Kidney (tissue), 13 donors: ENCODE measurements at regions not wholly inside any gene's neighbourhood (a gene's known extent, or its start where the extent isn't known, plus 50 kb on each side); places are given as distances from the start of the nearest gene placed in this dataset.

ENCODE experiments used
- DNase-seq, 5 donors: peaks; one replicate each; pipeline ENCODE4 v3.0.0-alpha.2; 2013 to 2020
- FAIRE-seq: peaks from 2 replicates; lab custom pipeline; 2012; peaks lifted over from hg19 to GRCh38; lab: Jason Lieb, UNC
- H3K27ac ChIP-seq, 2 donors: one replicate each; pipeline ENCODE4 v1.7.0; 2013; ENCODE audit warnings: low read depth in 2 of 2, low read length in 2 of 2, inconsistent platforms in 1 of 2
- H3K27me3 ChIP-seq: one replicate; pipeline ENCODE4 v1.7.1; 2013; ENCODE audit warnings: low read length, inconsistent platforms; ENCODE audit not compliant: control insufficient read depth, insufficient read depth
- H3K36me3 ChIP-seq, 3 donors: one replicate each; pipeline versions ENCODE4 v1.7.0 to v1.7.1; 2013; ENCODE audit warnings: low read length in 3 of 3, control low read depth in 1 of 3, inconsistent platforms in 1 of 3; ENCODE audit not compliant: insufficient read depth in 3 of 3, control insufficient read depth in 2 of 3
- H3K4me1 ChIP-seq, 3 donors: one replicate each; pipeline versions ENCODE4 v1.7.0 to v1.7.1; 2013; ENCODE audit warnings: low read length in 3 of 3, inconsistent platforms in 1 of 3, low read depth in 1 of 3; ENCODE audit not compliant: control insufficient read depth in 2 of 3, insufficient read depth in 2 of 3
- H3K4me3 ChIP-seq, 3 donors: one replicate each; pipeline versions ENCODE4 v1.7.0 to v1.8.1; 2013; ENCODE audit warnings: low read length in 3 of 3, control low read depth in 1 of 3, inconsistent platforms in 1 of 3
- H3K9ac ChIP-seq, 3 donors: one replicate each; pipeline versions ENCODE4 v1.7.0 to v1.7.1; 2013; ENCODE audit warnings: low read length in 3 of 3, control low read depth in 1 of 3, inconsistent platforms in 1 of 3
- H3K9me3 ChIP-seq, 3 donors: one replicate each; pipeline versions ENCODE4 v1.7.0 to v1.7.1; 2013; ENCODE audit warnings: low read length in 3 of 3, control low read depth in 1 of 3, inconsistent platforms in 1 of 3; ENCODE audit not compliant: control insufficient read depth in 2 of 3, insufficient read depth in 1 of 3
- intact Hi-C: fragments of 100-400 bp; cut with DNase I; formaldehyde crosslinking; loops from one replicate; pipeline ENCODE4 v1.11.1; 2022
- TF ChIP-seq, protein P1 (sequence below): IDR thresholded peaks from 3 replicates; pipeline ENCODE4 v1.5.1; 2012; ENCODE audit warnings: mild to moderate bottlenecking, moderate library complexity, borderline replicate concordance; ENCODE audit not compliant: insufficient read depth; ENCODE audit errors: extremely low read depth
- donor health status: control.
- donor health status: control.
- donor health status: control.
- donor health status: control.
- donor health status: control.
- donor health status: DM: yes; HTN: yes; CAD: no.
- donor health status: Normal renal cell carcinoma (clear cell type).

DNA sequence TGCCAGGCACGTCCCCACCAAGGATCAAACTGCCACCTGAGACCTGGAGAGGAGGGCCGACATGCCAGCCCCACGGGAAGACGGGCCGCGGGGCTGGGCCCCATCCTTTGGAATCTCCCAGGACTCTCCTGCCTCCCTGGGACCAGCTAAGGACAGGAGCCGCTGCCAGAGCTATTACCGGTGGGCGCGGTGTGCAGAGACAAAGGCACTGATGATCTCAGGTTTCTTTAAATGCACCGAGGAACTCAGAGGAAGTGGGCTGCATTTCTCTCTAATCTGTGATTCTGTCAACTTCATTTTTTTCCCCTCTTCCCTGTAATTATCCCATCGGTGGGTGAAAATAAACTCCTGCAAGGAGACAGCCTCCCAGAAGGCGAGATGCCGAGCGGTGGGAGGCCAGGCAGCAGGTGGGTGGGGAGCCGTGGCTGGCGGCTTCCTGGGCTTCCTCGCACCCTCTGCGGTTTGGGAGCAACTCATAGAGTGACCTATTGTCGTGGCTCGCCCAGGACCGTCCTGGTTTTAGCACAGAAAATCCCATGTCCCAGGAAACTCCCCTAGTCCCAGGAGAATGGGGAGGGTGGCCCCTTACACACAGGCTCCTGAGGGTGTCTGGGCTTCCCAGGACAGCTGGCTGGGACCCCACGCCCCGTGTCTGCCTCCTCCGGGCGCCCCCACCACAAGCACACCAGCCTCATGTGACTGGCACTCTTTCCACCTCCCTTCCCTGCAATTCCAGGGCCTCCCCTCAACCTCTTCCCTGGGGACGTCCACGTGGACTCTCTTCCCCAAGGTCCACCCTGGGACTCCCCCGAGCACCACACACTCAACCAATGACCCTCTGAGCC is 62.3 kb upstream of the ADRA2C start:
- peak in 3 of 5 donors; percentile 45 to 62 (median 56) for DNase-seq
- Histone ChIP-seq H3K9ac (no peak overlapping the region), H3K4me3 (no peak overlapping the region), H3K36me3 (no peaks in the 10 kb centered on the region), H3K9me3 (no peaks in the 10 kb centered on the region), H3K27ac (no peak overlapping the region), H3K27me3 (no peaks in the 10 kb centered on the region), H3K4me1 (peaks cover 0 to 15% (median 4%) of the 10 kb centered on the region in 3 donors)
- FAIRE-seq, result no peak
- TF ChIP-seq, protein P1, sequence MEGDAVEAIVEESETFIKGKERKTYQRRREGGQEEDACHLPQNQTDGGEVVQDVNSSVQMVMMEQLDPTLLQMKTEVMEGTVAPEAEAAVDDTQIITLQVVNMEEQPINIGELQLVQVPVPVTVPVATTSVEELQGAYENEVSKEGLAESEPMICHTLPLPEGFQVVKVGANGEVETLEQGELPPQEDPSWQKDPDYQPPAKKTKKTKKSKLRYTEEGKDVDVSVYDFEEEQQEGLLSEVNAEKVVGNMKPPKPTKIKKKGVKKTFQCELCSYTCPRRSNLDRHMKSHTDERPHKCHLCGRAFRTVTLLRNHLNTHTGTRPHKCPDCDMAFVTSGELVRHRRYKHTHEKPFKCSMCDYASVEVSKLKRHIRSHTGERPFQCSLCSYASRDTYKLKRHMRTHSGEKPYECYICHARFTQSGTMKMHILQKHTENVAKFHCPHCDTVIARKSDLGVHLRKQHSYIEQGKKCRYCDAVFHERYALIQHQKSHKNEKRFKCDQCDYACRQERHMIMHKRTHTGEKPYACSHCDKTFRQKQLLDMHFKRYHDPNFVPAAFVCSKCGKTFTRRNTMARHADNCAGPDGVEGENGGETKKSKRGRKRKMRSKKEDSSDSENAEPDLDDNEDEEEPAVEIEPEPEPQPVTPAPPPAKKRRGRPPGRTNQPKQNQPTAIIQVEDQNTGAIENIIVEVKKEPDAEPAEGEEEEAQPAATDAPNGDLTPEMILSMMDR, result no peak
- intact Hi-C loops, result no loop called here

DNA sequence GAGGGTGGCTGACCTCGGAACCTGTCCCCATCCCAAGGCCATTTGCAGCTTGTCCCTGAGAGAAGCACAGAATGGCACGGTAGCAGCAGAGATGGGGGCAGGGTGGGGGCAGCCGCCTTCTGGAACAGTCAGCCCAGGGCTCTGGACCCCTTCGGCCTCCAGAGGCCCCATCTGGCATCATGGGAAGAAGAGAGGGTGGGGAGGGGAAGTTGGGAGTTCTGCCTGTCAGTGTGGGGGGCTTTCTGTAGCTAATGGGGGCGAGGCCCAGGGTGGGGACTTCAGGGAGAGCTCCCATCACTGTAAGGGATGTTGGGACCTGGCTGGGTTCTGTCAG is 62.9 kb upstream of the ADRA2C start:
- no peaks in the 10 kb centered on the region for H3K36me3 ChIP-seq
- peaks cover 0 to 12% (median 0%) of the 10 kb centered on the region in 3 donors for H3K4me1 ChIP-seq
- no peak overlapping the region for H3K9ac ChIP-seq
- H3K27me3 ChIP-seq, result no peaks in the 10 kb centered on the region
- TF ChIP-seq, protein P1, result no peak
- no peak for FAIRE-seq
- DNase-seq, result peak in 2 of 5 donors; percentile 50 to 61
- H3K9me3 ChIP-seq, result no peaks in the 10 kb centered on the region
- intact Hi-C loops, result no loop called here
- H3K27ac ChIP-seq, result no peak overlapping the region
- no peak overlapping the region for H3K4me3 ChIP-seq

DNA sequence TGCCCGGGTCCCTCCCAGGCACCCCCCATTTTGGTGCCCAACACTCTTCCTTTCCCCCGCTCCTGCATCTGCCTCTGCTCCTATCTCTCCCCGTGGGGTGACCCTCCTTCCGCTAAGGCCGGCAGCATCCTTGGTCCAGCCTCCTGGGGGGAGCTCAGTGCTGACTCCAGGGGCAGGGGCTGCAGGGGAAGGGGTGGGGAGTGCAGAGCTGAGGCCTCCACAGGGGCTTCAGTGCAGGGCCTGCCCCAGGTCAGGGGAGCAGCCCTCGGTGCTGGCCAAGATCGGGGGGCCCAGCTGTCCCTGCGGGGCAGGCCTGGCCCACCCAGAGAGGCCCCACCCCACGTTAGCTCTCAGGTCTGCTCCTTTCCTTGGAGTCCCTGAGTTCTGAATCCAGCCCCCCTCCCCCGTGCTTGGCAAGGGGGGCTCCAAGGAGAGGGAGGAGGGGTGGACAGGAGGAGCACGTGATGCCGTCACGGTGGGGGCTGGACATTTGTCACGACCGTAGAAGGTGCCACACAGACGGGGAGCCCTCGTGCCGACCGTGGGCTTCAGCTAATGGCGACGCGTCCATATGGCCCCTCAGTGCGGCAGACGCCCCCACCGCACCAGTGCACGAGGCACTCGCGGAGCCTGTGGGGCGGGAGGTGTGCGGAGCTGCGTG is 63.5 kb upstream of the ADRA2C start:
- TF ChIP-seq, protein P1, result no peak

More for the DNA sequence above, 63.5 kb upstream of the ADRA2C start:
- FAIRE-seq (no peak), DNase-seq (peak in 1 of 5 donors; percentile 63)
- Histone ChIP-seq H3K9me3 (no peaks in the 10 kb centered on the region), H3K27me3 (no peaks in the 10 kb centered on the region), H3K4me1 (peaks cover 0 to 9% (median 0%) of the 10 kb centered on the region in 3 donors), H3K9ac (no peak overlapping the region), H3K27ac (no peak overlapping the region), H3K4me3 (no peak overlapping the region), H3K36me3 (no peaks in the 10 kb centered on the region)
- intact Hi-C loops, result no loop called here
